ENCODE measurements at regions not wholly inside any gene's neighbourhood (a gene's known extent, or its start where the extent isn't known, plus 50 kb on each side); places are given as distances from the start of the nearest gene placed in this dataset.

DNA sequence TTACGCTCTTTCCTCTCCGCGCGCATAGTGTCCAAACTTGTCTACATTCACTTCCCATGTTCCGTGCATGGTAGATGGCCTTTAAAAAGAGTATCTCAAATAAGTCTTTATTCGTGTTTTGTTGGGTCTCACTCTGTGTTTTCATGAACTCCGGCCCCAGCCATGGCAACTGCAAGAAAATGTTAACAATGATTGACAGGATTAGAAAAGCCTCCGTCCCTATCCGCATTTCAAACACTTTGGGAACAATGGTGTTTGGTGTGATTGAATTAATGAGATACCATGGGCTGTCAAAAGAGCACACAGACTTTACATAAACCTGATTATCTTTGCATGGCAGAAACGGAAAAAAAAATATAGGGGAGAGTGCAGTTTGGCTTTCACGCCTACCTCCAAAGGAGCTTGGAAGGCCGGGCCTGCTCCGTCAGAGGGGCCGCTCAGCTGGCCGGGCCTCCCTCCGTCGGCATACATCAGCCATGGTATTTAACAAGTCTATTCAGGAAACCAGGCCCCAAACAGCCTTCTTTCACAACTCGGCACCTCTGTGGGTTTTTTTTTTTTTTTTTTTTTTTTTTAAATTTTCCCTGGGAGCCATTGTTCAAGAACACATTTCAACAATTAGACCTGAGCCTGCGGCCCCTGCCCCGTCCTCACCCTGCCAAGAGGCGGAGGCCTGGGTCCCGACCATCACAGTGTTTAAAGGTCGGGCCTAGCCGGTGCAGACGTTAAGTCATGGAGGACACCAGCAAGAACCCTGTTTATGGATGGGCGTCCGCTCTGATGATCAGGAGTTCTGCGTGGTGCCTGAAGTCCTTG lies 323.8 kb upstream of the IRX4 start:
- Histone ChIP-seq H3K27me3 (ENCODE audit: insufficient read depth, low read length) (peaks cover 4% of the 10 kb centered on the region), H3K9me3 (ENCODE audit: control insufficient read depth in 1 of 2, insufficient read depth in 1 of 2, low read depth in 1 of 2, low read length in 2 of 2) (no peaks in the 10 kb centered on the region), H3K4me2 (ENCODE audit: low read length) (no peak overlapping the region), H3K27ac (ENCODE audit: low read depth, low read length) (no peak overlapping the region), H3K4me3 (replicated peaks in 1 of 2; ENCODE audit: low read depth in 1 of 2, low read length in 2 of 2) (no peak overlapping the region), H3K9ac (ENCODE audit: low read length) (no peak overlapping the region), H3K9me2 (ENCODE audit: insufficient read depth) (no peaks in the 10 kb centered on the region), H4K20me1 (ENCODE audit: insufficient read depth) (no peaks in the 10 kb centered on the region), H3K79me2 (ENCODE audit: insufficient read depth, low read length) (no peaks in the 10 kb centered on the region), H3K36me3 (ENCODE audit: control insufficient read depth in 1 of 2, insufficient read depth in 2 of 2, low read length in 2 of 2) (no peaks in the 10 kb centered on the region), H2AFZ (ENCODE audit: low read depth, low read length, poor library complexity, severe bottlenecking) (no peak overlapping the region), H3K4me1 (ENCODE audit: control insufficient read depth in 1 of 2, insufficient read depth in 2 of 2, low read length in 2 of 2) (no peaks in the 10 kb centered on the region)
- ChIA-PET RAD21 (ENCODE audit: low non-redundant PET in 1 of 2, low total read pairs in 2 of 2, uncharacterized antibody in 2 of 2, unreplicated experiment in 2 of 2) (no interaction called here), CTCF (no interaction called here), POLR2A (no interaction called here)
- BruUV-seq (replicated peaks), result no TSS peak
- ATAC-seq (no peak), DNase-seq (ENCODE audit: low read depth, low spot score) (no peak)
- no peak for TF ChIP-seq FOSL1 (IDR thresholded peaks at IDR 0.05; ENCODE audit: low read depth)
- TF ChIP-seq CEBPB (IDR thresholded peaks at IDR 0.05; ENCODE audit: low read depth), result no peak
- TF ChIP-seq YY1 (IDR thresholded peaks at IDR 0.05; ENCODE audit: extremely low read depth, insufficient replicate concordance, low read depth, low read length), result no peak
- TF ChIP-seq JUND (IDR thresholded peaks at IDR 0.05), result no peak
- TF ChIP-seq, protein P1, sequence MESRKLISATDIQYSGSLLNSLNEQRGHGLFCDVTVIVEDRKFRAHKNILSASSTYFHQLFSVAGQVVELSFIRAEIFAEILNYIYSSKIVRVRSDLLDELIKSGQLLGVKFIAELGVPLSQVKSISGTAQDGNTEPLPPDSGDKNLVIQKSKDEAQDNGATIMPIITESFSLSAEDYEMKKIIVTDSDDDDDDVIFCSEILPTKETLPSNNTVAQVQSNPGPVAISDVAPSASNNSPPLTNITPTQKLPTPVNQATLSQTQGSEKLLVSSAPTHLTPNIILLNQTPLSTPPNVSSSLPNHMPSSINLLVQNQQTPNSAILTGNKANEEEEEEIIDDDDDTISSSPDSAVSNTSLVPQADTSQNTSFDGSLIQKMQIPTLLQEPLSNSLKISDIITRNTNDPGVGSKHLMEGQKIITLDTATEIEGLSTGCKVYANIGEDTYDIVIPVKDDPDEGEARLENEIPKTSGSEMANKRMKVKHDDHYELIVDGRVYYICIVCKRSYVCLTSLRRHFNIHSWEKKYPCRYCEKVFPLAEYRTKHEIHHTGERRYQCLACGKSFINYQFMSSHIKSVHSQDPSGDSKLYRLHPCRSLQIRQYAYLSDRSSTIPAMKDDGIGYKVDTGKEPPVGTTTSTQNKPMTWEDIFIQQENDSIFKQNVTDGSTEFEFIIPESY (IDR thresholded peaks at IDR 0.05; ENCODE audit: extremely low read depth, insufficient replicate concordance, low read length), result no peak
- no peak for TF ChIP-seq SIN3A (IDR thresholded peaks at IDR 0.05; ENCODE audit: low read depth)
- no peak for TF ChIP-seq ZFX (IDR thresholded peaks at IDR 0.05)
- no peak for TF ChIP-seq EGR1 (IDR thresholded peaks at IDR 0.05; ENCODE audit: low read depth)
- no peak for TF ChIP-seq POLR2A (IDR thresholded peaks at IDR 0.05; ENCODE audit: borderline replicate concordance, extremely low read depth, insufficient read depth, insufficient read length)
- TF ChIP-seq EZH2phosphoT487 (IDR thresholded peaks at IDR 0.05; ENCODE audit: borderline replicate concordance), result no peak
- TF ChIP-seq, protein P2, sequence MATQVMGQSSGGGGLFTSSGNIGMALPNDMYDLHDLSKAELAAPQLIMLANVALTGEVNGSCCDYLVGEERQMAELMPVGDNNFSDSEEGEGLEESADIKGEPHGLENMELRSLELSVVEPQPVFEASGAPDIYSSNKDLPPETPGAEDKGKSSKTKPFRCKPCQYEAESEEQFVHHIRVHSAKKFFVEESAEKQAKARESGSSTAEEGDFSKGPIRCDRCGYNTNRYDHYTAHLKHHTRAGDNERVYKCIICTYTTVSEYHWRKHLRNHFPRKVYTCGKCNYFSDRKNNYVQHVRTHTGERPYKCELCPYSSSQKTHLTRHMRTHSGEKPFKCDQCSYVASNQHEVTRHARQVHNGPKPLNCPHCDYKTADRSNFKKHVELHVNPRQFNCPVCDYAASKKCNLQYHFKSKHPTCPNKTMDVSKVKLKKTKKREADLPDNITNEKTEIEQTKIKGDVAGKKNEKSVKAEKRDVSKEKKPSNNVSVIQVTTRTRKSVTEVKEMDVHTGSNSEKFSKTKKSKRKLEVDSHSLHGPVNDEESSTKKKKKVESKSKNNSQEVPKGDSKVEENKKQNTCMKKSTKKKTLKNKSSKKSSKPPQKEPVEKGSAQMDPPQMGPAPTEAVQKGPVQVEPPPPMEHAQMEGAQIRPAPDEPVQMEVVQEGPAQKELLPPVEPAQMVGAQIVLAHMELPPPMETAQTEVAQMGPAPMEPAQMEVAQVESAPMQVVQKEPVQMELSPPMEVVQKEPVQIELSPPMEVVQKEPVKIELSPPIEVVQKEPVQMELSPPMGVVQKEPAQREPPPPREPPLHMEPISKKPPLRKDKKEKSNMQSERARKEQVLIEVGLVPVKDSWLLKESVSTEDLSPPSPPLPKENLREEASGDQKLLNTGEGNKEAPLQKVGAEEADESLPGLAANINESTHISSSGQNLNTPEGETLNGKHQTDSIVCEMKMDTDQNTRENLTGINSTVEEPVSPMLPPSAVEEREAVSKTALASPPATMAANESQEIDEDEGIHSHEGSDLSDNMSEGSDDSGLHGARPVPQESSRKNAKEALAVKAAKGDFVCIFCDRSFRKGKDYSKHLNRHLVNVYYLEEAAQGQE (IDR thresholded peaks at IDR 0.05; ENCODE audit: low read depth), result no peak
- no peak for TF ChIP-seq ELF1 (IDR thresholded peaks at IDR 0.05; ENCODE audit: borderline replicate concordance, low read depth)
- TF ChIP-seq, protein P3, sequence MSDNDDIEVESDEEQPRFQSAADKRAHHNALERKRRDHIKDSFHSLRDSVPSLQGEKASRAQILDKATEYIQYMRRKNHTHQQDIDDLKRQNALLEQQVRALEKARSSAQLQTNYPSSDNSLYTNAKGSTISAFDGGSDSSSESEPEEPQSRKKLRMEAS (IDR thresholded peaks at IDR 0.05), result no peak
- no peak for TF ChIP-seq POLR2AphosphoS5 (IDR thresholded peaks at IDR 0.05; ENCODE audit: low read depth, low read length)
- no peak for TF ChIP-seq EZH2 (IDR thresholded peaks at IDR 0.05)
- TF ChIP-seq, protein P4, sequence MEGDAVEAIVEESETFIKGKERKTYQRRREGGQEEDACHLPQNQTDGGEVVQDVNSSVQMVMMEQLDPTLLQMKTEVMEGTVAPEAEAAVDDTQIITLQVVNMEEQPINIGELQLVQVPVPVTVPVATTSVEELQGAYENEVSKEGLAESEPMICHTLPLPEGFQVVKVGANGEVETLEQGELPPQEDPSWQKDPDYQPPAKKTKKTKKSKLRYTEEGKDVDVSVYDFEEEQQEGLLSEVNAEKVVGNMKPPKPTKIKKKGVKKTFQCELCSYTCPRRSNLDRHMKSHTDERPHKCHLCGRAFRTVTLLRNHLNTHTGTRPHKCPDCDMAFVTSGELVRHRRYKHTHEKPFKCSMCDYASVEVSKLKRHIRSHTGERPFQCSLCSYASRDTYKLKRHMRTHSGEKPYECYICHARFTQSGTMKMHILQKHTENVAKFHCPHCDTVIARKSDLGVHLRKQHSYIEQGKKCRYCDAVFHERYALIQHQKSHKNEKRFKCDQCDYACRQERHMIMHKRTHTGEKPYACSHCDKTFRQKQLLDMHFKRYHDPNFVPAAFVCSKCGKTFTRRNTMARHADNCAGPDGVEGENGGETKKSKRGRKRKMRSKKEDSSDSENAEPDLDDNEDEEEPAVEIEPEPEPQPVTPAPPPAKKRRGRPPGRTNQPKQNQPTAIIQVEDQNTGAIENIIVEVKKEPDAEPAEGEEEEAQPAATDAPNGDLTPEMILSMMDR (IDR thresholded peaks at IDR 0.05 in 2 of 3, conservative IDR thresholded peaks at IDR 0.05 in 1 of 3; ENCODE audit: borderline replicate concordance in 1 of 3, insufficient read depth in 1 of 3, low read depth in 2 of 3, low read length in 2 of 3), result no peak
- no peak for TF ChIP-seq RAD21 (IDR thresholded peaks at IDR 0.05; ENCODE audit: low read depth)
- intact Hi-C loops (cut with micrococcal nuclease), result no loop called here

Data from HCT116 (cell line).